GM19468 (cell line): ENCODE measurements at regions not wholly inside any gene's neighbourhood (a gene's known extent, or its start where the extent isn't known, plus 50 kb on each side); places are given as distances from the start of the nearest gene placed in this dataset.
A peak's percentile ranks its signal among the peaks of the same experiment; 100 is the strongest.

Experiments
- ATAC-seq: cut with Tn5 transposase; IDR thresholded peaks from one replicate; pipeline ENCODE4 v1.9.1; 2021; ENCODE audit warnings: mild to moderate bottlenecking, moderate library complexity, moderate number of reproducible peaks; ENCODE audit not compliant: unreplicated experiment; ENCODE audit errors: extremely low read depth

GRCh38 chr1:199173356-199173755 is 534.5 kb downstream of the PTPRC start:
- peak; percentile 73 for ATAC-seq

GRCh38 chr1:199174336-199174735 is 535.5 kb downstream of the PTPRC start:
- ATAC-seq: no peak

GRCh38 chr1:199176713-199177112 is 537.9 kb downstream of the PTPRC start:
- no peak for ATAC-seq

- no peak for ATAC-seq
These were observed 538.4 kb downstream of the PTPRC start for GRCh38 chr1:199177241-199177640.

GRCh38 chr1:199178646-199179045 is 539.8 kb downstream of the PTPRC start:
- ATAC-seq: no peak

- peak; percentile 42 for ATAC-seq
These were observed 543.5 kb downstream of the PTPRC start for GRCh38 chr1:199182186-199182843.

- no peak for ATAC-seq
These were observed 545.3 kb downstream of the PTPRC start for GRCh38 chr1:199184180-199184579.

GRCh38 chr1:199194862-199195261 is 556.0 kb downstream of the PTPRC start:
- no peak for ATAC-seq

GRCh38 chr1:199197695-199198094 is 558.9 kb downstream of the PTPRC start:
- no peak for ATAC-seq

- ATAC-seq: no peak
These were observed 563.5 kb downstream of the PTPRC start for GRCh38 chr1:199202331-199202730.

GRCh38 chr1:199204231-199204630 is 565.4 kb downstream of the PTPRC start:
- no peak for ATAC-seq

GRCh38 chr1:199205740-199206441 is 567.1 kb downstream of the PTPRC start:
- ATAC-seq: no peak

- ATAC-seq: no peak
These were observed 570.0 kb downstream of the PTPRC start for GRCh38 chr1:199208847-199209246.

GRCh38 chr1:199218065-199218464 is 579.2 kb downstream of the PTPRC start:
- no peak for ATAC-seq

GRCh38 chr1:199218533-199218932 is 579.7 kb downstream of the PTPRC start:
- ATAC-seq: no peak

GRCh38 chr1:199220031-199220430 is 581.2 kb downstream of the PTPRC start:
- ATAC-seq: no peak

GRCh38 chr1:199221371-199222150 is 582.7 kb downstream of the PTPRC start:
- ATAC-seq: no peak

- no peak for ATAC-seq
These were observed 585.1 kb downstream of the PTPRC start for GRCh38 chr1:199223936-199224335.

- ATAC-seq: no peak
These were observed 587.3 kb downstream of the PTPRC start for GRCh38 chr1:199226163-199226562.

- ATAC-seq: no peak
These were observed 603.3 kb downstream of the PTPRC start for GRCh38 chr1:199242147-199242546.

GRCh38 chr1:199242601-199243000 is 603.8 kb downstream of the PTPRC start:
- no peak for ATAC-seq
